GM19240 (cell line): ENCODE measurements at regions not wholly inside any gene's neighbourhood (a gene's known extent, or its start where the extent isn't known, plus 50 kb on each side); places are given as distances from the start of the nearest gene placed in this dataset.

ENCODE experiments used
- DNase-seq: peaks from one replicate; pipeline ENCODE4 v3.0.0; 2011; ENCODE audit warnings: low spot score; ENCODE audit not compliant: insufficient read length

DNA sequence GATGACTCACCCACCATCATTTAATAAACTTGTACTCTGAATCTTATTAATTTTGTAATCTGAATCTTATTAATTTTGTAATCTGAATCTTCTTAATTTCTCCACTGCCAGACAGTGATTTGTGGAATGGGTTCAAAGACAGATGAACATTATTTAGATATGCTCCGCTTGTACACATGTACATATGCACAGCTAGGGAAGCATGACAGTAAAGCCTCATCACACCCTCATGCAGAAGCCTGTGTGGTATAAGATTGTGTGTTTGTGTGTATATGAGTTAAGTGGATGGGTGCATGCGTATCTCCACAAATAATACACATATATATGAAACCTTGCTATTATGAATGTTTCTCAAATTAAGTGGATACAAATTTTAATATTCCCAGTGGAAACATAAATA is 318.5 kb upstream of the SFRP2 start:
- no peak for DNase-seq

- no peak for DNase-seq
Observed at GRCh38 chr4:154088741-154089140, 299.9 kb upstream of the SFRP2 start.

DNA sequence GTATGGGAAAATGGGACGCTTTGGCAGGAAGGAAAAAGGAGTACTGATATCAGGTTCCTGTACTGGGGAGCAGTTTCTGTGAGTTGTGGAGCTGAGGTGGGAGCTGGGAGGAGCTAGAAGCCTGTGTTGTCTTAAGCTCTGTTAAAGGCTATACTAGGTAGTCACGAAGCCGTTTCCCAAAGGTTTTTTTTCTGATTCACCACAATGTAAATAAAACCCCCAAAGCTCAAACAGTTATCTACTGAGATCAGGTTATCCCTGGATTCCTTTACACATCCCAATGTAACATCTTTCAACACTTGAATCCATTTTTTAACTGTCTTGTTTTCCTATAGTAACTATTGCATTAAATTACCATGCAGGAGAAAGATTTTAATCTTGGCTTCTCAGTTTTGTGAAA is 297.4 kb upstream of the SFRP2 start:
- DNase-seq: no peak

DNA sequence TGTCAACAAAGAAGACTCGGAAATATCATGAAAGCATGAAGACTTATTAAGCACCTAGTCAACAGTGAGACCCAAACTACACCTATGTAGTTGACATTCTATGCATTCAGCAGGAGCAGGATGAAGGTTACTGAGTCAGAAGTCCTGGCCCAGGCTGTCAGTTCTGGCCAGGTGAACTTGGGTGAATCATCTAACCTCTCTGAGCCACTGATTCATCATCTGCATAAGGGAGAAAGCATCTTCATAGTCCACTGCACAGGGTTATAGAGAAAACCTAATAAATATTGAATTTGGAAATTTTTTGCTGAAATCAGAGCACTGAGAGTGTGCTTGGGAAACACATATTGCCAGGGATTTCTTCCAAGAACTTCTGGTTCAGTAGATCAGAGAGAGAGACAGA is 296.0 kb upstream of the SFRP2 start:
- DNase-seq: no peak

- DNase-seq: no peak
Observed at GRCh38 chr4:154082760-154083535, 294.1 kb upstream of the SFRP2 start.

DNA sequence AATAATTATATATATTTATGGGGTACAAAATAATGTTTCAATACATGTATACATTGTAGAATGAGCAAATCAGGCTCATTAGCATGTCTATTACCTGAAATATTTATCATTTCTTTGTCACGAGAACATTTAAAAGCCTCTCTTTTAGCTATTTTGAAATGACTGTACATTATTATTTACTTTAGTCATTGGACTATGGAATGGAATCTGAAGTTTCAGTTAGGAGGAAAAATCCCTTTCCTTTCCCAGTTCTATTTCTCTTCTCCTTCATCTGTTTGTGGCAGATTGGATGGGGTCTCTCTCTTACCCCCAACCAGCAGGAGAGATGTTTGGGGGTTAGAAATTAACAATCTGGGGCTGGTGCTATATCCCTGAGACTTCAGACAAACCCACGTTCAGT is 292.5 kb upstream of the SFRP2 start:
- DNase-seq: no peak

DNA sequence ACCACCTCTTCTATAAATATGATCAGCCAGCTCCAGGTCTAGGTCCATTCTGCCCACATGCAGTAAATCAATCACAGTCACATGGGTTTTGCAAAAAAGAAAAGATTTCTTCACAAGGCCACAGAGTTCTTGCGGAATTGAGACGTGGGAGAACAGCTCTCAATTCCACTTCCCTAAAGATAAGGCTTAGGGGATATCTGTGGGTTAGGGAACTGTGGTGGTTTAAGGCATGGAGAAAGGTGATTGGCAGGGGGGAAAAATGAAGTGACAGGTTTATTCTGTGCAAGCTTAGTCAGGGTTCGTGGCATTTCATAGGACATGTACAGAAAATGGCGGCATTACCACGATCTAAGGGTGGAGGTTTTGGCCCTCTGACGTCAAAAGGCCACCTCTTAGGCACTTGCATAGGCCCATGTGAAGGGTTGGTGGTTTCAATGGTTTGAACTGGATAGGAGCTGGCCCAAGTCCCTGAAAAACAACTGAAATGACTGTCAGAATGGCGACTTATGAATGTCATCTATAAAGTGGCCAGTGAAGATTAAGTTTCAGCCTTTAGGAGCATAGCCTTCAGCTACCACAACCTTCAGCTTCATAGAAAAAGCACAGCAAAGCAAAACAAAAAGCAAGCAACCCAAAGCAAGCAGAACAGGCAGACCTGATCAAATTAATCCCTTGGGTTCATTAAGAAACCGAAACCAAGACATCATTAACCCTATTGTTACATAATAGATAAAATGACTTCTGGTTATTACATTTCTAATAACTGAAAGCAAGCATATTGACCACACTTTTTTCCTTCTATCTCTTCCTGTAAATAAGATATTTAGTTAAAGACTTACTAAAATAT is 289.8 kb upstream of the SFRP2 start:
- DNase-seq: no peak

- no peak for DNase-seq
Observed at GRCh38 chr4:154076921-154077320, 288.0 kb upstream of the SFRP2 start.

- no peak for DNase-seq
Observed at GRCh38 chr4:154073107-154073822, 284.4 kb upstream of the SFRP2 start.

DNA sequence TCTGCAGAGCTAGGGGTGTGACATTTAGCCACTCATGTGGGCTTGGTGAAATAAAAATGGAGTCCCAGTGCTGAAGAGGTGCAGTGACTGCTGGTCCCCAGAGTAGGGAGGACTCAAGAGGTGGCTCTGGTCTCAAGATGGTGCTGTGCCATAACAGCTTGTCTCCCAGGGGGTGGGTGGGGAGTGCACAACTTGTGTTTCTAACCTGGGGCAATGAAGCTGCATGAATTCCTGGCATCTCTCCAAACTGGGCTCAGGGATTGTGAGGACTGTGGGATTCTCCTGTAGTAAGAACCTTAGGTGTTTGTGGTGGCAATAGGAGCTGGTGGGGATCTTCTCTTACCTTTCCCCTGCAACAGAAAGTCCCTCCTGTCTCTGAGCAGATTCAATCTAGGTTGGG is 278.9 kb upstream of the SFRP2 start:
- no peak for DNase-seq

- DNase-seq: no peak
Observed at GRCh38 chr4:154065368-154065767, 276.5 kb upstream of the SFRP2 start.

DNA sequence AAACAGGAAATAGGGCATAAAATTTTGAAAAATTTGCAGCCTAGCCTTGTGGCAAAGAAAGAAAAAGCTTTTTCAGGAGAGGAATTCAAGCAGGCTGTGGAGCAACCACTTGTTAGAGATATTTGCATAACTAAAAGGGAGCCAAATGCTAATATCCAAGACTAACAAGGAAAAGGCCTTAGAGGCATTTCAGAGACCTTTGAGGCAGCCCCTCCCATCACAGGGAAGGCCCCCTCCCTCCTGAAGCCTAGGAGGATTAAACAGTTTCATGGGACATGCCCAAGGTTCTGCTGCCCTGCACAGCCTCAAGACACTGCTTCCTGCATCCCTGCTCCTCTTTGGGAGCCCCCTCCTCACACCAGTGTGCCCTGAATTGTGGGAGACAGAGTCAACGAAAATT is 275.4 kb upstream of the SFRP2 start:
- no peak for DNase-seq

GRCh38 chr4:154049457-154050181 is 260.7 kb upstream of the SFRP2 start:
- DNase-seq: no peak

- no peak for DNase-seq
Observed at GRCh38 chr4:154047733-154048132, 258.9 kb upstream of the SFRP2 start.

DNA sequence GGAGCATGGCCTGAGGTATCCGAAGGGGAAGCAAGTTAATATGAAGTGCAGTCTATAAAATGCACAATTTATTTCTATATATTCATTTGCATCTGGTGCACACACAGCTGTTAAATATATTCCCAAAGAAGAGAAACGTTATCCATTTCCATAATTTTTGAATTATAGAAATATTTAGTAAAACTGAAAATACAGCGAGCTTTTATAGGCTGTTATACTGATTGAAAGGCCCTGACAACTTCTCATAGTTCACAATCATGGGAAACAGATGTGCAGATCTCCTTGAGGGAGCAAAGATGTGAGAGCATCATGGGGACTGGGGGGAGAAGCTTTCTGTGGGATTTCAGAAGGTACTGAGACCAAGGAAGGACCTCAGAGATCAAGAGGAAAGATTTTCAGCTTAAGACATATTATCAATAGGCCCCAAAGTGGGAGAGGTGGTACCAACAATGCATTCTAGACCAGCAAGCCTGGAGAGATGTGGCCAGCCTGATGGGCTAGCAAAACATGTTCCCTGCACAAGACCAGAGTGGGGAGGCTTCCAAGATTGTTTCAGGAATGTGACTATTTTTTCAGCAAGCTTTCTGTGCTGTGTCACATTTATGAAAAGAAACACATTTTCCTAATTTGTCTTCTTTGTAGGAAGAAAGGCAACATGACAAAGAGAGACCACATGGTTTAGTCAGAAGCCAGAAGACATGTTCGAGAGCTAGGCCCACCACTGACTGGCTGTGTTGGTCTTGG is 256.0 kb upstream of the SFRP2 start:
- no peak for DNase-seq

DNA sequence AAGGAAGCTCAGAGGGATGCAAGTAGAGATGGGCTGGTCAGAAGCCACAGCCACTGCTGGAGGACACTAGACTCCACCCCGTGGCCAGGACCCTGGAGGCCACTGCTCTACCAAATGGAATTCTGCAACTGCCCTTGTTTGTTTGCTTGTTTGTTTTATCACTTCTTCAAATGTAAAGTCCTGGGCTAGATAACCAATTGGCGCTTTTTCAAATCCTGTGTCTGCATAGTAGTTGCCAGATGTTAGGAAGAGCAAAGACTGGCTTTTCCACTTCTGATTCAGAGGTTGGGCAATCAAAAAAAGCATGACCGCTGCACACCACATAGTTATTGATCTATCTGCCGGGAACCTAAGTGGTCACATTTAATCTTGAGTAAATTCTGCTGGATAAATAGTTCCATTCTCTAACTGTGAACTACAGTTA is 255.2 kb upstream of the SFRP2 start:
- DNase-seq: no peak

DNA sequence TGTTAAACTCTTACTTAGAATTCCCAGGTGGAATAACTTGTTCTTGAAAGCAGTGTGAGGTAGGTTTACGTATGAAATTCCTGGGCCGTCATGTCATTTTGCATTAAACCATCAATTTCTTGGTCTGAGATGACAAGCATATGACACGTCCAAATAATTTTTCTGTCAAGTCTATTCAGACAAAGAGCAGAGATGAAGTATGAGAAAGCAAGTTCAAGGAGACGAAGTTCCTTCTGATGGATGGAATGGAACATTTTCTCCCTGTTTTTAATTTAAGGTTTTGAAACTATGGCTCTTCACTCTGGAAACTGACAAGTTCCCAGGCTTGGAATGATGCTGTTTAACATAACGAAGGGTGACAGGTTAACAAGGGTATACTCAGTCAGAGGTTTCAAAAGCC is 252.8 kb upstream of the SFRP2 start:
- no peak for DNase-seq

DNA sequence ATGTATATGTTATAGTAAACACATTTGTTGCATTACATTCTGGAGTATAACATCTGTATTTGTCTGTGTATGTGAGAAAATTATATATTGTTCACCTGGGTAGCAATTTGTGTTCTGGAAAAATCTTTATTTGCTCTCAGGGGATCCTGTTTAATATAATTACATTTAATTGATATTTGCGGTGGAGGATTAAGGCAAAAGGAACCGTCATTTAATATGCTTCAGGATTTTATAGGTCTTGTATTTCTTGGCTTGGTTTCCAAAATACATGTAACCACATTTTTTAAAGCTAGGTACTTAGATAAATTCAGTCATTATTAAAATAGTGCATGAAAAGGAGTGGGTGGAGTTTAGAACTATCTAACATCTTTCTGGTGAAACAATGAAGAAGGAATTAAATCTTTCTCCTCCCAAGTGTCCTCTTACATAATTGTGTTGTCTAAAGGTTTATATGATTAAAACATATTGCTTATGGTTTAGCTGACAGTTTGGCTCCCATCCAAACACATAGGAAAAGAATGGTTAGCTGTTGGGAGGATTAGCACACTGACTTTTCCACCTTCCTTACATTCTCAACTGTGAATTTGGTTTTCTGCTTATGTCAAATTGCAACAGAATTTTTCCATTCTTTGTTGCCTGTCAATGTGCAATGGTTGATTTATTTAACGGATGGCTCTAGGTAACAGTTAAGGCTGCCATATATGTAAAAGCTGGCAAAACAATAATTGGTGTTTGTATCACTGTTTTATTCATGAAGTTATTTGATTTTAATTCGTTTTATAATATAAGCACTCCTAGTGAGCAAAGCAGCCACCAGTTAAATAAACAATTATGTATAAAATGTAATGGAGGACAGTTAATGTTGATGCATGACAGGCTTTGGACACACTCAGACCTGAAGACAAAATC is 250.8 kb upstream of the SFRP2 start:
- DNase-seq: no peak

GRCh38 chr4:154036856-154037255 is 248.0 kb upstream of the SFRP2 start:
- no peak for DNase-seq

- no peak for DNase-seq
Observed at GRCh38 chr4:154035341-154035740, 246.5 kb upstream of the SFRP2 start.
